KOPT-K1 (cell line): ENCODE measurements at regions not wholly inside any gene's neighbourhood (a gene's known extent, or its start where the extent isn't known, plus 50 kb on each side); places are given as distances from the start of the nearest gene placed in this dataset.
"Not testable (repeated sequence)": the region's sequence is repeated elsewhere in the genome, so short reads cannot be mapped to it uniquely, and the experiment has no call there.

Source experiments
- H3K27ac ChIP-seq: fragments of 200-600 bp; sonication (generic); 2 replicates; pipeline ENCODE4 v1.5.1; 2016; ENCODE audit warnings: antibody characterized with exemption, mild to moderate bottlenecking, low read depth, low read length; ENCODE audit not compliant: poor library complexity, severe bottlenecking
- H3K36me3 ChIP-seq: fragments of 200-600 bp; sonication (generic); 2 replicates; pipeline ENCODE4 v1.5.1; 2017; ENCODE audit warnings: antibody characterized with exemption, mild to moderate bottlenecking, low read length, moderate library complexity; ENCODE audit not compliant: insufficient read depth
- H3K9me3 ChIP-seq: fragments of 200-600 bp; sonication (generic); 2 replicates; pipeline ENCODE4 v1.5.1; 2017; ENCODE audit warnings: antibody characterized with exemption, low read length, mild to moderate bottlenecking; ENCODE audit not compliant: insufficient read depth, poor library complexity, severe bottlenecking

- no peaks in the 10 kb centered on the region for H3K36me3 ChIP-seq
- H3K27ac ChIP-seq = no peak overlapping the region
These were observed 356.0 kb upstream of the CITED2 start for GRCh38 chr6:139730340-139730974.

GRCh38 chr6:139728876-139729427 is 354.5 kb upstream of the CITED2 start:
- no peaks in the 10 kb centered on the region for H3K36me3 ChIP-seq
- no peaks in the 10 kb centered on the region for H3K9me3 ChIP-seq
- H3K27ac ChIP-seq = no peak overlapping the region

More at GRCh38 chr6:139730340-139730974, 356.0 kb upstream of the CITED2 start:
- H3K9me3 ChIP-seq = no peaks in the 10 kb centered on the region

- H3K36me3 ChIP-seq, H3K9me3 ChIP-seq, H3K27ac ChIP-seq: not testable (repeated sequence)
These were observed 351.8 kb upstream of the CITED2 start for GRCh38 chr6:139726272-139726671.

- Histone ChIP-seq H3K36me3 (no peaks in the 10 kb centered on the region), H3K9me3 (no peaks in the 10 kb centered on the region), H3K27ac (no peak overlapping the region)
These were observed 348.1 kb upstream of the CITED2 start for GRCh38 chr6:139722530-139722929.

- Histone ChIP-seq H3K27ac (no peak overlapping the region), H3K36me3 (no peaks in the 10 kb centered on the region), H3K9me3 (no peaks in the 10 kb centered on the region)
These were observed 347.5 kb upstream of the CITED2 start for GRCh38 chr6:139721954-139722353.

GRCh38 chr6:139713900-139714506 is 339.6 kb upstream of the CITED2 start:
- Histone ChIP-seq H3K27ac (no peak overlapping the region), H3K9me3 (no peaks in the 10 kb centered on the region), H3K36me3 (no peaks in the 10 kb centered on the region)

- Histone ChIP-seq H3K9me3 (no peaks in the 10 kb centered on the region), H3K36me3 (no peaks in the 10 kb centered on the region), H3K27ac (no peak overlapping the region)
These were observed 339.0 kb upstream of the CITED2 start for GRCh38 chr6:139713424-139713823.

- H3K9me3 ChIP-seq = no peaks in the 10 kb centered on the region
- H3K27ac ChIP-seq = no peak overlapping the region
- no peaks in the 10 kb centered on the region for H3K36me3 ChIP-seq
These were observed 338.4 kb upstream of the CITED2 start for GRCh38 chr6:139712830-139713229.

GRCh38 chr6:139711804-139712585 is 337.5 kb upstream of the CITED2 start:
- Histone ChIP-seq H3K27ac (no peak overlapping the region), H3K36me3 (no peaks in the 10 kb centered on the region), H3K9me3 (no peaks in the 10 kb centered on the region)

- Histone ChIP-seq H3K27ac (no peak overlapping the region), H3K9me3 (no peaks in the 10 kb centered on the region), H3K36me3 (no peaks in the 10 kb centered on the region)
These were observed 336.1 kb upstream of the CITED2 start for GRCh38 chr6:139710556-139710955.

- Histone ChIP-seq H3K36me3 (no peaks in the 10 kb centered on the region), H3K9me3 (no peaks in the 10 kb centered on the region), H3K27ac (no peak overlapping the region)
These were observed 334.1 kb upstream of the CITED2 start for GRCh38 chr6:139708337-139709199.

- Histone ChIP-seq H3K27ac (no peak overlapping the region), H3K36me3 (no peaks in the 10 kb centered on the region), H3K9me3 (no peaks in the 10 kb centered on the region)
These were observed 332.5 kb upstream of the CITED2 start for GRCh38 chr6:139706912-139707311.

GRCh38 chr6:139705284-139705683 is 330.8 kb upstream of the CITED2 start:
- H3K9me3 ChIP-seq = no peaks in the 10 kb centered on the region
- no peak overlapping the region for H3K27ac ChIP-seq
- H3K36me3 ChIP-seq = no peaks in the 10 kb centered on the region

GRCh38 chr6:139703780-139704179 is 329.3 kb upstream of the CITED2 start:
- Histone ChIP-seq H3K9me3 (no peaks in the 10 kb centered on the region), H3K36me3 (no peaks in the 10 kb centered on the region), H3K27ac (no peak overlapping the region)

GRCh38 chr6:139702706-139703105 is 328.3 kb upstream of the CITED2 start:
- Histone ChIP-seq H3K27ac (no peak overlapping the region), H3K9me3 (no peaks in the 10 kb centered on the region), H3K36me3 (no peaks in the 10 kb centered on the region)
